Activated naive CD8-positive, alpha-beta T cell treated with anti-CD3 and anti-CD28 coated beads, Interleukin-2, amount 50 U/mL, for 24 hours (primary cell): ENCODE measurements at regions not wholly inside any gene's neighbourhood (a gene's known extent, or its start where the extent isn't known, plus 50 kb on each side); places are given as distances from the start of the nearest gene placed in this dataset.

Experiments
- ATAC-seq: fragments of 150-1000 bp; cut with Tn5 transposase; one replicate; pipeline ENCODE4 v1.10.0; 2021
- DNase-seq: peaks from one replicate; pipeline ENCODE4 v3.0.0; 2021
- H3K27ac Mint-ChIP-seq: one replicate; pipeline ENCODE4 v1.8.0; 2021; ENCODE audit warnings: mild to moderate bottlenecking, mixed read lengths
- H3K27me3 Mint-ChIP-seq: one replicate; pipeline ENCODE4 v1.8.0; 2021; ENCODE audit warnings: mixed read lengths
- H3K36me3 Mint-ChIP-seq: one replicate; pipeline ENCODE4 v1.8.0; 2021; ENCODE audit warnings: low read depth, mixed read lengths
- H3K4me1 Mint-ChIP-seq: one replicate; pipeline ENCODE4 v1.8.0; 2021; ENCODE audit warnings: mixed read lengths
- H3K4me3 Mint-ChIP-seq: one replicate; pipeline ENCODE4 v1.8.0; 2021; ENCODE audit warnings: mild to moderate bottlenecking, moderate library complexity, mixed read lengths
- H3K9me3 Mint-ChIP-seq: one replicate; pipeline ENCODE4 v1.8.0; 2021; ENCODE audit warnings: mixed read lengths

- ATAC-seq (no peak), DNase-seq (no peak)
These were observed 210.9 kb downstream of the ACTR3B start for GRCh38 chr7:152970481-152970880.

GRCh38 chr7:152974577-152974976 lies 215.0 kb downstream of the ACTR3B start:
- Mint-ChIP-seq H3K36me3 (no peaks in the 10 kb centered on the region), H3K4me1 (no peaks in the 10 kb centered on the region), H3K9me3 (no peaks in the 10 kb centered on the region), H3K27ac (no peak overlapping the region), H3K27me3 (no peaks in the 10 kb centered on the region), H3K4me3 (no peak overlapping the region)
- no peak for ATAC-seq
- no peak for DNase-seq

More at GRCh38 chr7:152970481-152970880, 210.9 kb downstream of the ACTR3B start:
- no peaks in the 10 kb centered on the region for H3K27me3 Mint-ChIP-seq
- H3K4me3 Mint-ChIP-seq = no peak overlapping the region
- H3K27ac Mint-ChIP-seq = no peak overlapping the region
- H3K36me3 Mint-ChIP-seq = no peaks in the 10 kb centered on the region
- no peaks in the 10 kb centered on the region for H3K9me3 Mint-ChIP-seq
- no peaks in the 10 kb centered on the region for H3K4me1 Mint-ChIP-seq

GRCh38 chr7:152975076-152975475 lies 215.5 kb downstream of the ACTR3B start:
- Mint-ChIP-seq H3K9me3 (no peaks in the 10 kb centered on the region), H3K27me3 (no peaks in the 10 kb centered on the region), H3K27ac (no peak overlapping the region), H3K4me3 (no peak overlapping the region), H3K36me3 (no peaks in the 10 kb centered on the region), H3K4me1 (no peaks in the 10 kb centered on the region)
- DNase-seq = no peak
- no peak for ATAC-seq

- H3K36me3 Mint-ChIP-seq = no peaks in the 10 kb centered on the region
- DNase-seq (no peak), ATAC-seq (no peak)
- no peaks in the 10 kb centered on the region for H3K9me3 Mint-ChIP-seq
- no peak overlapping the region for H3K27ac Mint-ChIP-seq
- peaks cover 2% of the 10 kb centered on the region for H3K27me3 Mint-ChIP-seq
- H3K4me3 Mint-ChIP-seq = no peak overlapping the region
- no peaks in the 10 kb centered on the region for H3K4me1 Mint-ChIP-seq
These were observed 219.8 kb downstream of the ACTR3B start for GRCh38 chr7:152979376-152979775.

GRCh38 chr7:152984421-152984820 lies 224.9 kb downstream of the ACTR3B start:
- no peak for ATAC-seq
- no peak for DNase-seq
- no peaks in the 10 kb centered on the region for H3K36me3 Mint-ChIP-seq
- no peaks in the 10 kb centered on the region for H3K4me1 Mint-ChIP-seq
- H3K27ac Mint-ChIP-seq = no peak overlapping the region
- H3K4me3 Mint-ChIP-seq = no peak overlapping the region
- no peaks in the 10 kb centered on the region for H3K9me3 Mint-ChIP-seq
- H3K27me3 Mint-ChIP-seq = peaks cover 2% of the 10 kb centered on the region

GRCh38 chr7:152986376-152986775 lies 226.8 kb downstream of the ACTR3B start:
- no peak for DNase-seq
- Mint-ChIP-seq H3K27me3 (peaks cover 2% of the 10 kb centered on the region), H3K9me3 (no peaks in the 10 kb centered on the region), H3K36me3 (no peaks in the 10 kb centered on the region), H3K4me1 (no peaks in the 10 kb centered on the region), H3K4me3 (no peak overlapping the region), H3K27ac (no peak overlapping the region)
- ATAC-seq = no peak

- no peaks in the 10 kb centered on the region for H3K36me3 Mint-ChIP-seq
- no peak for DNase-seq
- no peaks in the 10 kb centered on the region for H3K4me1 Mint-ChIP-seq
- no peak for ATAC-seq
- H3K27ac Mint-ChIP-seq = no peak overlapping the region
- no peak overlapping the region for H3K4me3 Mint-ChIP-seq
- H3K27me3 Mint-ChIP-seq = peaks cover 2% of the 10 kb centered on the region
- no peaks in the 10 kb centered on the region for H3K9me3 Mint-ChIP-seq
These were observed 228.1 kb downstream of the ACTR3B start for GRCh38 chr7:152987656-152988055.

- no peaks in the 10 kb centered on the region for H3K4me1 Mint-ChIP-seq
- DNase-seq = no peak
- H3K4me3 Mint-ChIP-seq = no peak overlapping the region
- no peak for ATAC-seq
- no peak overlapping the region for H3K27ac Mint-ChIP-seq
- no peaks in the 10 kb centered on the region for H3K27me3 Mint-ChIP-seq
- H3K36me3 Mint-ChIP-seq = no peaks in the 10 kb centered on the region
- H3K9me3 Mint-ChIP-seq = no peaks in the 10 kb centered on the region
These were observed 230.4 kb downstream of the ACTR3B start for GRCh38 chr7:152989889-152990380.

- no peak for DNase-seq
- Mint-ChIP-seq H3K36me3 (peaks cover 2% of the 10 kb centered on the region), H3K27ac (no peak overlapping the region)
These were observed 238.9 kb downstream of the ACTR3B start for GRCh38 chr7:152998420-152998819.

GRCh38 chr7:153002115-153002514 lies 242.6 kb downstream of the ACTR3B start:
- no peak for DNase-seq
- H3K27ac Mint-ChIP-seq = no peak overlapping the region
- H3K9me3 Mint-ChIP-seq = peaks cover 16% of the 10 kb centered on the region
- H3K36me3 Mint-ChIP-seq = peaks cover 2% of the 10 kb centered on the region
- no peak overlapping the region for H3K4me3 Mint-ChIP-seq
- H3K4me1 Mint-ChIP-seq = no peaks in the 10 kb centered on the region
- no peak for ATAC-seq
- no peaks in the 10 kb centered on the region for H3K27me3 Mint-ChIP-seq

More at GRCh38 chr7:152998420-152998819, 238.9 kb downstream of the ACTR3B start:
- no peaks in the 10 kb centered on the region for H3K4me1 Mint-ChIP-seq
- no peak for ATAC-seq
- H3K9me3 Mint-ChIP-seq = peaks cover 16% of the 10 kb centered on the region
- no peaks in the 10 kb centered on the region for H3K27me3 Mint-ChIP-seq
- H3K4me3 Mint-ChIP-seq = no peak overlapping the region

- Mint-ChIP-seq H3K4me1 (no peaks in the 10 kb centered on the region), H3K36me3 (peaks cover 2% of the 10 kb centered on the region), H3K27me3 (no peaks in the 10 kb centered on the region), H3K4me3 (no peak overlapping the region), H3K27ac (no peak overlapping the region), H3K9me3 (peaks cover 16% of the 10 kb centered on the region)
- DNase-seq (no peak), ATAC-seq (no peak)
These were observed 243.0 kb downstream of the ACTR3B start for GRCh38 chr7:153002572-153002971.

GRCh38 chr7:153004341-153004740 lies 244.8 kb downstream of the ACTR3B start:
- Mint-ChIP-seq H3K27ac (no peak overlapping the region), H3K36me3 (peaks cover 2% of the 10 kb centered on the region), H3K27me3 (no peaks in the 10 kb centered on the region), H3K9me3 (peaks cover 16% of the 10 kb centered on the region), H3K4me1 (no peaks in the 10 kb centered on the region), H3K4me3 (no peak overlapping the region)
- DNase-seq (no peak), ATAC-seq (no peak)

GRCh38 chr7:153005750-153006435 lies 246.3 kb downstream of the ACTR3B start:
- no peak for ATAC-seq
- Mint-ChIP-seq H3K36me3 (no peaks in the 10 kb centered on the region), H3K27me3 (no peaks in the 10 kb centered on the region)

GRCh38 chr7:153006452-153006851 lies 246.9 kb downstream of the ACTR3B start:
- ATAC-seq (no peak), DNase-seq (no peak)
- H3K27me3 Mint-ChIP-seq = no peaks in the 10 kb centered on the region
- no peaks in the 10 kb centered on the region for H3K36me3 Mint-ChIP-seq
- H3K4me1 Mint-ChIP-seq = no peaks in the 10 kb centered on the region
- no peak overlapping the region for H3K4me3 Mint-ChIP-seq
- H3K9me3 Mint-ChIP-seq = peaks cover 4% of the 10 kb centered on the region
- H3K27ac Mint-ChIP-seq = no peak overlapping the region

More at GRCh38 chr7:153005750-153006435, 246.3 kb downstream of the ACTR3B start:
- Mint-ChIP-seq H3K4me1 (no peaks in the 10 kb centered on the region), H3K9me3 (peaks cover 6% of the 10 kb centered on the region), H3K27ac (no peak overlapping the region), H3K4me3 (no peak overlapping the region)
- DNase-seq = no peak

GRCh38 chr7:153006911-153007310 lies 247.4 kb downstream of the ACTR3B start:
- Mint-ChIP-seq H3K27ac (no peak overlapping the region), H3K27me3 (no peaks in the 10 kb centered on the region), H3K4me1 (no peaks in the 10 kb centered on the region), H3K36me3 (no peaks in the 10 kb centered on the region), H3K4me3 (no peak overlapping the region), H3K9me3 (no peaks in the 10 kb centered on the region)
- ATAC-seq (no peak), DNase-seq (no peak)
